Lower lobe of right lung (tissue), 2 donors: ENCODE measurements at regions not wholly inside any gene's neighbourhood (a gene's known extent, or its start where the extent isn't known, plus 50 kb on each side); places are given as distances from the start of the nearest gene placed in this dataset.

Experiments used
- ATAC-seq, 2 donors: fragments of 200-7000 bp; cut with Tn5 transposase; one replicate each; pipeline ENCODE4 v1.9.1; 2020 to 2022; ENCODE audit warnings: mild to moderate bottlenecking in 2 of 2, moderate library complexity in 2 of 2
- DNase-seq: peaks from one replicate; pipeline ENCODE4 v3.0.0-alpha.2; 2020
- H3K27ac ChIP-seq: fragments of 200-600 bp; one replicate; pipeline ENCODE4 v1.8.0; 2022
- H3K27me3 ChIP-seq: fragments of 200-600 bp; one replicate; pipeline ENCODE4 v1.8.0; 2022; ENCODE audit warnings: low read depth
- H3K36me3 ChIP-seq: fragments of 200-600 bp; one replicate; pipeline ENCODE4 v1.8.0; 2022; ENCODE audit warnings: mild to moderate bottlenecking
- H3K4me1 ChIP-seq: fragments of 200-600 bp; one replicate; pipeline ENCODE4 v1.8.0; 2022
- H3K4me3 ChIP-seq: fragments of 200-600 bp; one replicate; pipeline ENCODE4 v1.8.0; 2022; ENCODE audit warnings: mild to moderate bottlenecking
- H3K9me3 ChIP-seq: fragments of 200-600 bp; one replicate; pipeline ENCODE4 v1.8.0; 2022
- intact Hi-C: fragments of 100-400 bp; cut with DNase I; formaldehyde crosslinking; loops from one replicate; pipeline ENCODE4 v1.11.0; 2022
- TF ChIP-seq, protein P1 (sequence below): fragments of 200-600 bp; IDR thresholded peaks from one replicate; pipeline ENCODE4 v1.8.0; 2022; ENCODE audit warnings: antibody characterized with exemption, mild to moderate bottlenecking
- donor health status: DM: no; HTN: yes; CAD: no; lungs with severe emphysema.

DNA sequence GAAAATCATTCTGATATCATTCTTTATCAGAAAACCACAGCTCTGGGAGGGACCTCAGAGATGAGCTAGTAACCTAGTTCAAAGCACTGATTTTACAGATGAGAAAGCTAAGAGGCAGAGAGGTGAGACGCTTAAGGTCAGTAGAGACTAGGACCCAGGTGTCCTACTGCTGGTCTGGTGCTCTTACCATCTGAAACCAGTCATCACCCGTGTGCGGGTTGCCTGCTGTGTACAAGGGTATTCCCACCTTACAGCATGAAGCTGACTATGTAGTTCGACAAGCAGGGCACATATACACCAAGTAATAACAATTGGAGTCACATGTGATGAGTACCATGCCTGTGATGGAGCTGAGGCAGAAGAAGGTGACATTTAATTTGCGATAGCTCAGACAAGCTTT, 133.7 kb downstream of the ADAMTS15 start:
- DNase-seq (no peak), ATAC-seq (no peak)
- no peak overlapping the region for H3K4me3 ChIP-seq
- no peaks in the 10 kb centered on the region for H3K27me3 ChIP-seq
- no peaks in the 10 kb centered on the region for H3K9me3 ChIP-seq
- intact Hi-C loops, result no loop called here
- peak overlapping the region; percentile 51 for H3K27ac ChIP-seq
- no peaks in the 10 kb centered on the region for H3K4me1 ChIP-seq
- no peaks in the 10 kb centered on the region for H3K36me3 ChIP-seq
- TF ChIP-seq, protein P1, sequence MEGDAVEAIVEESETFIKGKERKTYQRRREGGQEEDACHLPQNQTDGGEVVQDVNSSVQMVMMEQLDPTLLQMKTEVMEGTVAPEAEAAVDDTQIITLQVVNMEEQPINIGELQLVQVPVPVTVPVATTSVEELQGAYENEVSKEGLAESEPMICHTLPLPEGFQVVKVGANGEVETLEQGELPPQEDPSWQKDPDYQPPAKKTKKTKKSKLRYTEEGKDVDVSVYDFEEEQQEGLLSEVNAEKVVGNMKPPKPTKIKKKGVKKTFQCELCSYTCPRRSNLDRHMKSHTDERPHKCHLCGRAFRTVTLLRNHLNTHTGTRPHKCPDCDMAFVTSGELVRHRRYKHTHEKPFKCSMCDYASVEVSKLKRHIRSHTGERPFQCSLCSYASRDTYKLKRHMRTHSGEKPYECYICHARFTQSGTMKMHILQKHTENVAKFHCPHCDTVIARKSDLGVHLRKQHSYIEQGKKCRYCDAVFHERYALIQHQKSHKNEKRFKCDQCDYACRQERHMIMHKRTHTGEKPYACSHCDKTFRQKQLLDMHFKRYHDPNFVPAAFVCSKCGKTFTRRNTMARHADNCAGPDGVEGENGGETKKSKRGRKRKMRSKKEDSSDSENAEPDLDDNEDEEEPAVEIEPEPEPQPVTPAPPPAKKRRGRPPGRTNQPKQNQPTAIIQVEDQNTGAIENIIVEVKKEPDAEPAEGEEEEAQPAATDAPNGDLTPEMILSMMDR, result no peak

DNA sequence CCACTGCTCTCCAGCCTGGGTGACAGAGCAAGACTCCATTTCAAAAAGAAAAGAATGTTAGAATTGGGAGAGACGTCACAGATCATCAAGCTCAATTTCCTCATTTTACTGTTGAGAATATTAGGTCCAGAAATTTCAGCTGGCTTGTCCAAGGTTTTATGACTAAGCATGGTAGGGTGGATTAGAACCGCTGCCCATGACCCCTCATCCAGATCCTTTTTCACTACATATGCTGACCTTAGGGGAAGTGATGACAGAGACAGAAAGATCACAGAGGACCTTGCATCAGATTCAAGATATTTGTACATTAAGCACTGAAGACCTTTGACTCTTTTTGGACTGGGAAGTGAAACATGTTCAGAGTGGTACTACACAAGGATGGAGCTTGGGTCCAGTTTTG, 134.5 kb downstream of the ADAMTS15 start:
- Histone ChIP-seq H3K9me3 (no peaks in the 10 kb centered on the region), H3K27ac (no peak overlapping the region), H3K4me3 (no peak overlapping the region), H3K4me1 (no peaks in the 10 kb centered on the region), H3K36me3 (no peaks in the 10 kb centered on the region), H3K27me3 (no peaks in the 10 kb centered on the region)
- TF ChIP-seq, protein P1, result no peak
- intact Hi-C loops, result no loop called here
- ATAC-seq (peak; percentile 71 to 79), DNase-seq (no peak)

DNA sequence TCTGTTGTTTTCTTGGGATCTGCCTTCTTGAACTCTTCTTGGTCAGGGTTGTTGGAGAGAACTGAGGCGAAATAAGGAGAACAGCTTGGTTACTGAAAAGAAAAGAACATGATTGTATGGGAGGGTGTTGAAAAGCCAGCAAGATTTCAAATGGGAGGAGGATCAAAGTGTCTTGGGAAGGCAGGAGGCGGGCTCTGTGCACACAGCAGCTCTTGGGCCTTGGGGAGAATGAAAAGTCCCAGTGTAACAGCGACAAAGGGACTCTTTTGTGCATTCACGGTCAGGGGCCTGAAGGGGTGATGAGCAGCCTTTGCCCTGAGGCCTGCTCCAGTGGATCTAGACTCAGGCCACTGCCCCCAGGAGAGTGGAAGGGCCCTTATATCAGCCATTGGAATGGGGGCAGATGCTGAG, 135.4 kb downstream of the ADAMTS15 start:
- ATAC-seq (no peak), DNase-seq (no peak)
- Histone ChIP-seq H3K36me3 (no peaks in the 10 kb centered on the region), H3K4me1 (no peaks in the 10 kb centered on the region), H3K4me3 (no peak overlapping the region), H3K27ac (no peak overlapping the region), H3K9me3 (no peaks in the 10 kb centered on the region), H3K27me3 (no peaks in the 10 kb centered on the region)
- intact Hi-C loops, result no loop called here
- TF ChIP-seq, protein P1, result no peak

DNA sequence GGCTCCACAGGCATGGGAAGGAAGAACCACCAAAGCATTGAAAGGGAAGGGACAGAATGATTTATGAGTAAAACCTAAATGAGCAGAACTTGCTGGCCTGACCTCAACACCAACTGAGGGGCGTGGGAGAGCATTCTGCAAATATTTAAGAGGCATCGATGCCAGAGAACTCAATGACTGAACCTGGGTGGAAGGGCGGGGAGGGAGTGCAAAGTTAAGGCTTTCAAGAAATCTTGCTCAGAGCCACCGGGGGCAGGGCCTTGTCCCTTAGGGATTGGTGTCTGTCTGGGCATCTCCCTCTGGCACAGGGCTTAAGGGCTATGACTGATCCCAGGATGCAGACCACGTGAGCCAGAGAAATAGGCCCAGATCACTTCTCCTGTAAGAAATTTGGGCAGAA, 137.1 kb downstream of the ADAMTS15 start:
- TF ChIP-seq, protein P1, result no peak
- Histone ChIP-seq H3K4me3 (no peak overlapping the region), H3K27me3 (no peaks in the 10 kb centered on the region), H3K9me3 (no peaks in the 10 kb centered on the region), H3K4me1 (no peaks in the 10 kb centered on the region), H3K27ac (peak overlapping the region; percentile 18), H3K36me3 (no peaks in the 10 kb centered on the region)
- DNase-seq, result no peak
- ATAC-seq, result no peak
- intact Hi-C loops, result no loop called here

DNA sequence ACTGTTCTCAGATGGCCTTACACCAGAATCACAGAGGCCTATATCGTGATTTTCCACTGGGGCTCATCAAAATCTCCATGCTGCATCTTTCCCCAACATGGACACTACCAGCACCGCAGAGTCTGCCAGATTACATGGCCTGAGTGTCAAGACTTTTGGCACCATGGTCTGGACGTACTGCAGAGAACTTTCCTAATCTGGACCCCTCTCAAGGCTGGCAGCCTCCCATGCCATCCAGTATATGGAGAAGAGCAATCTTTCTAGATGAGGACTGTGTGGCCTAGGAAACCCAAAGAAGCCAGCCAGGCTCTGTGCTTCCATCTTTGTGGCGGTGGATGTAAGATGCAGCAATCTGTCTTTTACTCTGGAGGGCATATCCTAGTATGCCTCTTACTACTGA, 139.2 kb downstream of the ADAMTS15 start:
- no peak for ATAC-seq
- no peaks in the 10 kb centered on the region for H3K36me3 ChIP-seq
- H3K27ac ChIP-seq, result no peak overlapping the region
- H3K9me3 ChIP-seq, result no peaks in the 10 kb centered on the region
- intact Hi-C loops, result no loop called here
- no peaks in the 10 kb centered on the region for H3K27me3 ChIP-seq
- H3K4me3 ChIP-seq, result no peak overlapping the region
- TF ChIP-seq, protein P1, result no peak
- no peaks in the 10 kb centered on the region for H3K4me1 ChIP-seq
- DNase-seq, result no peak

DNA sequence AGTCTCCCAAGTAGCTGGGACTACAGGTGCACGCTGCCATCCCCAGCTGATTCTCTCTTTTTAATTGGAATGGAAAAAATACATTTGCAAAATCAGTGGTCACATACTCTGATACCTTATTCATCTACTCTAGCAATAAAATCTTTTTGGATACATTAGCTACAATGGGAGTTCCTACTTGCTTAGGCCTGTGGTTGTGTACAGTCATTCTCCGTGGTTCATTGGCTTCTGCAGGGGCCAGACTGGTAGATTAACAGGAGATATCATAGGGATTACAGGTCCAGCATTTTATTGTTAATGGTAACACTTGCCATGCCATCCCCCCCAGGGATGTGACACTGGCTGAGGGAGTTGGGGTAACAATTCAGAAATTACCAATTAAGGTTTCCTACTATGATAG, 140.0 kb downstream of the ADAMTS15 start:
- TF ChIP-seq, protein P1, result no peak
- no peaks in the 10 kb centered on the region for H3K4me1 ChIP-seq
- H3K9me3 ChIP-seq, result no peaks in the 10 kb centered on the region
- H3K27me3 ChIP-seq, result no peaks in the 10 kb centered on the region
- H3K36me3 ChIP-seq, result no peaks in the 10 kb centered on the region
- no peak overlapping the region for H3K27ac ChIP-seq
- DNase-seq, result no peak
- intact Hi-C loops, result no loop called here
- H3K4me3 ChIP-seq, result no peak overlapping the region
- no peak for ATAC-seq
